ENCODE measurements at regions not wholly inside any gene's neighbourhood (a gene's known extent, or its start where the extent isn't known, plus 50 kb on each side); places are given as distances from the start of the nearest gene placed in this dataset.

DNA sequence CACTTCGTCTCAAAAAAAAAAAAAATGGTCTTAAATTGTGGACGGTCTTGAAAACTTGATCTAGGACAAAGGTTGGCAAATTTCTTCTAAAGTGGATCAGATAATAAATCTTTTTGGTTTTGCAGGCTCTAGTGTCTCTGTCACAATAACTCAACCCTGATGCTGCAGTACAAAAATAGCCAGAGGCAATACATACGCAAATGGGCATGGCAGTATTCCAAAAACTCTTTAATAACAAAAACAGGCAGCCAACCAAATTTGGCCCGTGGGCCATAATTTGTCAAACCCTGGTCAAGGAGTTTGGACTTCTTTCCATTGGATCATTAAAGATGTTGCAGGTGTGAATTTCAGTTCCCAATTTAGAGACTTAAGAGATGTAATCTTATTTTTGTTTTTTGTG lies 93.5 kb upstream of the MRI1 start:
- TF ChIP-seq, protein P1, sequence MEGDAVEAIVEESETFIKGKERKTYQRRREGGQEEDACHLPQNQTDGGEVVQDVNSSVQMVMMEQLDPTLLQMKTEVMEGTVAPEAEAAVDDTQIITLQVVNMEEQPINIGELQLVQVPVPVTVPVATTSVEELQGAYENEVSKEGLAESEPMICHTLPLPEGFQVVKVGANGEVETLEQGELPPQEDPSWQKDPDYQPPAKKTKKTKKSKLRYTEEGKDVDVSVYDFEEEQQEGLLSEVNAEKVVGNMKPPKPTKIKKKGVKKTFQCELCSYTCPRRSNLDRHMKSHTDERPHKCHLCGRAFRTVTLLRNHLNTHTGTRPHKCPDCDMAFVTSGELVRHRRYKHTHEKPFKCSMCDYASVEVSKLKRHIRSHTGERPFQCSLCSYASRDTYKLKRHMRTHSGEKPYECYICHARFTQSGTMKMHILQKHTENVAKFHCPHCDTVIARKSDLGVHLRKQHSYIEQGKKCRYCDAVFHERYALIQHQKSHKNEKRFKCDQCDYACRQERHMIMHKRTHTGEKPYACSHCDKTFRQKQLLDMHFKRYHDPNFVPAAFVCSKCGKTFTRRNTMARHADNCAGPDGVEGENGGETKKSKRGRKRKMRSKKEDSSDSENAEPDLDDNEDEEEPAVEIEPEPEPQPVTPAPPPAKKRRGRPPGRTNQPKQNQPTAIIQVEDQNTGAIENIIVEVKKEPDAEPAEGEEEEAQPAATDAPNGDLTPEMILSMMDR (IDR thresholded peaks at IDR 0.05), result no peak
- no peak for TF ChIP-seq POLR2A (IDR thresholded peaks at IDR 0.05)
- no peak for TF ChIP-seq EP300 (IDR thresholded peaks at IDR 0.05)
